ENCODE measurements at regions not wholly inside any gene's neighbourhood (a gene's known extent, or its start where the extent isn't known, plus 50 kb on each side); places are given as distances from the start of the nearest gene placed in this dataset.
A peak's percentile ranks its signal among the peaks of the same experiment; 100 is the strongest.

GRCh38 chr6:22029171-22029570, 267.7 kb downstream of the PRL start:
- no peak overlapping the region for H3K4me2 ChIP-seq (ENCODE audit: insufficient read depth, insufficient read length, low read length)
- WGBS (ENCODE audit: extremely low coverage, insufficient read length, low lambda C conversion rate): no CpG with 5 or more reads among the region's 2 CpGs
- no peak overlapping the region for H2AK5ac ChIP-seq (ENCODE audit: insufficient read length, low read length)
- H3K27ac ChIP-seq (ENCODE audit: insufficient read length, low read depth, low read length): no peak overlapping the region
- TF ChIP-seq CTCF (conservative IDR thresholded peaks at IDR 0.05): no peak
- H3K4ac ChIP-seq (ENCODE audit: low read depth, low read length): no peak overlapping the region
- no peaks in the 10 kb centered on the region for H3K79me2 ChIP-seq (ENCODE audit: insufficient read depth, low read length)
- no peak overlapping the region for H2BK120ac ChIP-seq (ENCODE audit: low read depth, low read length, poor library complexity, severe bottlenecking)
- no peak overlapping the region for H3K23ac ChIP-seq (ENCODE audit: insufficient read length, low read depth, low read length)
- no peak overlapping the region for H3K18ac ChIP-seq (ENCODE audit: insufficient read length, low read depth, low read length)
- no peak overlapping the region for H3K56ac ChIP-seq (ENCODE audit: insufficient read length, low read depth, low read length)
- no peaks in the 10 kb centered on the region for H3K23me2 ChIP-seq (ENCODE audit: insufficient read length, low read depth, low read length, poor library complexity, severe bottlenecking)
- no peaks in the 10 kb centered on the region for H3K27me3 Mint-ChIP-seq (ENCODE audit: low read depth)
- H4K91ac ChIP-seq (ENCODE audit: insufficient read length, low read depth, low read length): no peak overlapping the region
- H4K5ac ChIP-seq (ENCODE audit: insufficient read length, low read depth, low read length): no peak overlapping the region
- no peaks in the 10 kb centered on the region for H3K27me3 ChIP-seq (ENCODE audit: insufficient read depth, low read length)
- H3K79me1 ChIP-seq (ENCODE audit: insufficient read depth, low read depth, low read length, poor library complexity, severe bottlenecking): no peaks in the 10 kb centered on the region
- no peak overlapping the region for H3K9ac ChIP-seq (ENCODE audit: extremely low read depth, insufficient read length, low read length)
- H2BK20ac ChIP-seq (ENCODE audit: low read depth, low read length, poor library complexity, severe bottlenecking): no peak overlapping the region
- H4K20me1 ChIP-seq (ENCODE audit: control insufficient read depth, insufficient read depth, insufficient read length): no peaks in the 10 kb centered on the region
- H3K4me1 Mint-ChIP-seq: peaks cover 34 to 36% of the 10 kb centered on the region in 2 experiments
- H4K8ac ChIP-seq (replicated peaks; ENCODE audit: insufficient read length, low read depth, low read length): no peak overlapping the region
- no peak overlapping the region for H2BK15ac ChIP-seq (ENCODE audit: low read depth, low read length)
- no peak overlapping the region for H2BK5ac ChIP-seq (ENCODE audit: insufficient read length, low read length)
- no peaks in the 10 kb centered on the region; the same call in 1 of the 2 replicates for H3K4me1 ChIP-seq (ENCODE audit: insufficient read depth, low read length)
- H3K14ac ChIP-seq (ENCODE audit: insufficient read depth, low read length): no peak overlapping the region
- no peaks in the 10 kb centered on the region for H3K9me3 ChIP-seq (ENCODE audit: control insufficient read depth, low read depth, low read length)
- no peak overlapping the region for H3K4me3 Mint-ChIP-seq
- no peak overlapping the region for H2AFZ ChIP-seq (ENCODE audit: low read length)
- H3K36me3 Mint-ChIP-seq (ENCODE audit: insufficient read depth in 1 of 3, low read depth in 3 of 3): peaks cover 12 to 32% (median 12%) of the 10 kb centered on the region in 3 experiments
- no peak overlapping the region for H2BK12ac ChIP-seq (ENCODE audit: insufficient read length, low read depth, low read length)
- peaks cover 0 to 2% of the 10 kb centered on the region in 2 experiments; a peak in 1 of 5 replicates for H3K9me3 Mint-ChIP-seq
- H3K27ac Mint-ChIP-seq: peak overlapping the region in 1 of 3 experiments; percentile 81; a peak in 3 of 7 replicates
- DNase-seq: no peak
- H3T11ph ChIP-seq (ENCODE audit: low read length): no peak overlapping the region
